HG03097 (cell line): ENCODE measurements at regions not wholly inside any gene's neighbourhood (a gene's known extent, or its start where the extent isn't known, plus 50 kb on each side); places are given as distances from the start of the nearest gene placed in this dataset.
"Not testable (repeated sequence)": the region's sequence is repeated elsewhere in the genome, so short reads cannot be mapped to it uniquely, and the experiment has no call there.

Experiments
- ATAC-seq: cut with Tn5 transposase; IDR thresholded peaks from one replicate; pipeline ENCODE4 v1.9.1; 2021; ENCODE audit not compliant: unreplicated experiment, low FRiP score

- no peak for ATAC-seq
Measured at GRCh38 chr2:191476901-191477300, 201.0 kb upstream of the NABP1 start.

DNA sequence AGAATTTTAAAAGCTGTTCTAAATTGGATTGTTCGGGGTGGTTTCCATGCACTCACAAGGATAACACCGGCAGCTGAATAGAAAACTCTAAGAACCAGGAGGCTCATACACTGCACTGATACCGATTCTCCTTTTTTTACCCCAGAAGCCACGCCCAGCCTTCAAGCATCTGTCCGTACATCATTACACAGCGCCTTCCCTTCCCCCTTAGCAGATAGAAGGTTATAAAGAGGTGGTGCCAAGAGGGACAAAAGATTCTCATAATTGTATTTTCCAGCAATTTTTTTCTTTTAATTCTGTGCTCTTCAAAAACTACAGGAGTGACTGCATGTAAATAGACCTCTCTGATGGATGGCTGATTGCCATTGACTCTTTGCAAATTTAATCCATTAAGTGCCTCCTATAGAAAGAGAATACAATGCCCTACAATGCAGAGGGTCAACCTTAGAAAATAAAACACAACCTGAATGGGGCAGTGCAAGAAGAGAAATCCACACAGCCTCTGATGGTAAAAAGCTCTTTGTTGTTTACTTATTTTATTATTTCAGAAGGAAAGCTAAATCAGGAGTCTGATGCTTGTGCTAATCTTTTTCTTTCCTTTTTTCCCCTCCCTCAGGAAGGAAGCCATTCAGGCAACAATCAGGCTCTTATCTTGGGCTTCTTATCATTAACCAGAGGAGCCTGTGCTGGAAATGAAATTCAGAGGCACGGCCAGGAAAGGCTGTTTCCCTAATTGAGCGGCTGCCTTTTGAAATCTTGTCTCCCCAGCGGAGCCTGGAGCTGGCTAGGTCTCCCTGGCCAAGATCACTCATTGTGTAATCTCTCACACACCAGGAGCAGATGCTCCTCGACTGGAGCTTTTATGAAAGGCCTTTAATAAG lies 198.9 kb upstream of the NABP1 start:
- no peak for ATAC-seq

DNA sequence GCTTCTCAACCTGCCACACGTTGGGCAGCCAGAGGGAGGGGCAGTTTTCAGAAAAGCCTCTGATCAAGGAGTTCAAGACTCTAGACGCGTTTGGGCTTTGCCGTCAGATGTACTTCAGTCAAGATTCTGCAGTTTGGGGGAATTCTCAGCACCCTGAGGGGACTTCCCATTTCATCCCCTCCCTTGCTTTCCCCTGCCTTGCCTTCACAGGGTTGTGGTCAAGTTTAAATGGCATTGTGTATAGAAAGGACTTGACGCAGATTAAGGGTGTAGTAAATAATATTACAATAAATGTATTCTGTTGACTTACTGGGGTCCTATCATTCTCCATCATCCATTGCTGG lies 198.3 kb upstream of the NABP1 start:
- no peak for ATAC-seq

DNA sequence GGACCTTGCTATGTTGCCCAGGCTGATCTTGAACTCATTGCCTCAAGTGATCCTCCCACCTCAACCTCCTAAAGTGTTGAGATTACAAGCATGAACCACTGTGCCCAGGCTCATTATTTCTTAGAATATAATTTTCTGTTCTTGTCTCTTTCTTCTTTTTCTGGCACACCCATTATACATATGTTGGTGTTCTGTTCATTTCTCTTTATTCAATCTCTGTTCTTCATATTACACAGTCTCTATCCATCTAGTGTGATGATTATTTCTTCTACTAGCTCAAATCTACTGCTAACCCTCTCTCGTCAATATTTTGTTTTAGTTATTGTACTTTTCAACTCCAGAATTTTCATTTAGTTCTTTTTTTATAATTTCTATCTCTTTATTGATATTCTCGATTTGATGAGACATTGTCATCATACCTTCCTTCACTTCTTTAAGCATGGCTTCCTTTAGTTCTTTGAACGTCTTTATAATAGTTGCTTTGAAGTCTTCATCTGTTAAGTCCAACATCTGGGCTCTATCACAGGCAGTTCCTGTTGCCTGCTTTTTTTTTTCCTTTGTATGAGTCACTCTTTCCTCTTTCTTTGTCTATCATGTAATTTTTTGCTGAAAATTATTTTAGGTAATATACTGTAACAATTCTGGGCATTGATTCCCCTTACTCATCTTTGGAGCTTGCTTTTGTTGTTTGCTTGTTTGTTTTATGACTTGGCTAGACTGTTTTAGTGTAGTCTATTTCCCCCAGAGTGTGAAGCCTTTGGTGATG lies 196.4 kb upstream of the NABP1 start:
- no peak for ATAC-seq

- no peak for ATAC-seq
Measured at GRCh38 chr2:191483117-191483516, 194.8 kb upstream of the NABP1 start.

- no peak for ATAC-seq
Measured at GRCh38 chr2:191486584-191487320, 191.2 kb upstream of the NABP1 start.

- ATAC-seq: no peak
Measured at GRCh38 chr2:191488135-191488534, 189.8 kb upstream of the NABP1 start.

DNA sequence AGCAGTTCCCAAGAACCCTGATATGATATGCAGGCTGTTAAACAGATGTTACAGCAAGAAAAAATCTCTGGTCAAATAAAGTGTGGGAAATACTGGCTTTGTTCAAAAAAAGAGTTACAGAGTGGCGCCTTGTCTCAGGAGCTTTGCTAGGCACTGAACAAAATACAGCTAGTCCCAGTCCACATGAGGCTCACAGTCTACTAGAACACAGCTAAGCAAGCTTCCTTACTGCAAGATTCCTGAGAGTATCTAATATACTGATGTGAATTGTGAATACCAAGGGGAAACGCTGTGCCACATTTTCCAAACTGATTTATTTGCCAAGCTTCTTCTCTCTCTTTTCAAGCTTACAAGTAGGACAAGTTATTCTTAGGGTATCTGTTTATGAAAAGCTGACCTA lies 188.8 kb upstream of the NABP1 start:
- ATAC-seq: no peak

GRCh38 chr2:191496838-191497237 lies 181.1 kb upstream of the NABP1 start:
- no peak for ATAC-seq

- ATAC-seq: no peak
Measured at GRCh38 chr2:191497822-191498221, 180.1 kb upstream of the NABP1 start.

DNA sequence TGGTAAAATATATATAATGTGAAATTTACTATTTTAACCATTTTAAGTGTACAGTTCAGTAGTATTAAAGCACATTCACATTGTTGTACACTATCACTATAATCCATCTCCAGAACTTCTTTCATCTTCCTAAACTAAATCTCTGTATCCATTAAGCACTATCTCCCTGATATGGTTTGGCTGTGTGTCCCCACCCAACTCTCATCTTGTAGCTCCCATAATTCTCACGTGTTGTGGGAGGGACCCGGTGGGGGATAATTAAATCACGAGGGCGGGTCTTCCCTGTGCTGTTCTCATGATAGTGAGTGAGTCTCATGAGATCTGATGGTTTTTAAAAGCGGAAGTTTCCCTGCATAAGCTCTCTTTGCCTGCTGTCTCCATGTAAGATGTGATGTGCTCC lies 178.9 kb upstream of the NABP1 start:
- no peak for ATAC-seq

DNA sequence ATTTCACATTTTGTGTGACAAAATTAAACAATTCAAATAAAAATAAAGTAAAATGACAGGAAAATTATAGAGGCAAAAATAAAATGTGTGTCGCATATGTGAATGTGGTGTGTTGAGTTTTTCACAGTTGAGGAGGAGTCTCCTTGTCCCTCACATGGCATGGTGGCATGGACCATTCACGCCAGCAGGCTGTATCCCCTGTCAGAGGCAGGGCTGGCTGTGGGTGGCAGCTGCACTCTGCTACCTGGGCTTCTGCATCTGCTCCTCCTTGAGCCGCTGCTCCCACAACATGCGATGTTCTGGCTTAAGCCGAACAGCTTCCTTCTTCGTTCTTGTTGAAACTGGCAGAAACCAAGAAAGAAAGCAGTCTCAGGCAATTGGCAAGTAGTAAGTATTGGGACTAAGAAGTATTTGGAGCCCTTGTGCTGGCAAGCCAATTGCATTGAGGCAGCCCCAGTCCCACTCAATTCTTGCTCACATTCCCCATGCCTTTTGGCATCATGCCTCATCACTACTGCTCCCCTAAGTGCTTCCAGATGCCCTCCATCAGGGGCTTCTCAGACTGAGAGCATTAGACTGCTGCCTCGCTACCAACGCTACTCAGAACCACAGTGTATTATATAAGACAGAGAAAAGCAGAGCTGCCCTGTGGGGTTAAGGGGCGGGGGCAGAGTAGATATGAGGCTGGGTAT lies 177.9 kb upstream of the NABP1 start:
- ATAC-seq: no peak

DNA sequence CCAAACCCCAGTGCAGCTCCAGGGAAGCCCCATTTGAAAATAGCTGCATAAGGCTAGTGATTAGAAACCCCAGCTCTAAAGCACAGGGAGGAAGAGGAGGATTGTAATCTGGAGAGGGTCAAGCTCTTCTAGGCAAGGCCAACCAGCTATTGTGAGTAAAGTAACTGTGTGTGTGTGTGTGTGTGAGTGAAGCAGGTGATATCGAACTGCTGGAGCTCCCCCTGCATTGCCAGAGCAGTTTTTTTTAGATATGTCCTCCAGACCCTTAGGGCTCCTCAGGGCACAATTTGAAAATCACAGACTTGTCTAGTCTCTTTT lies 177.4 kb upstream of the NABP1 start:
- no peak for ATAC-seq

- ATAC-seq: no peak
Measured at GRCh38 chr2:191500884-191501560, 176.9 kb upstream of the NABP1 start.

DNA sequence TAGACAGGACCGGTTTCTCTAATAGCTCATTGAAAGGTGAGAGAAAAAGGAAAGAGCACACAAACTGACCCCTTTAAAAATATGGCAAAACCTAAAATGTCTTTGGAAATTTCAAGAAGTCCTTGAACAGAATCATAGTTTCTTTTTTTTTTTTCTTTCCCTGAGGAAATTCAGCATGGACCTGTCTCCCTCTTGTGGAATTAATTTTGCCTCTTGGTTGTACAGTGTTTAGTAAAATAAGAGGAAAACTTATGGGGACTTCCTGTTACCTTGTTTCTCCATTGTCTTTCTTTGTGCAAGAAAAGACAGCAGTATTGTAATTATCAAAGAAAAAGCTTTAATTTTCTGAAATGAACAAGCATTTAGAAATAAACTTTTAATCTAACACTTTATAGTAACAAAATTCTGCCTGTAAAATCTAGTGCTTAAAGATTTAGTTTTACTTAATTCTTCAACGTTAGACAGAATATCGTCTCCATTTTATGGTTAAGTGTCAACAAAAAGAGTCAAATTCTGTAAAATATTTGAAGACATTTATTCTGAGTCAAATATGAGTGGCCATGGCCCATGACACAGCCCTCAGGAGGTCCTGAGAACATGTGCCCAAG lies 176.3 kb upstream of the NABP1 start:
- ATAC-seq: no peak

DNA sequence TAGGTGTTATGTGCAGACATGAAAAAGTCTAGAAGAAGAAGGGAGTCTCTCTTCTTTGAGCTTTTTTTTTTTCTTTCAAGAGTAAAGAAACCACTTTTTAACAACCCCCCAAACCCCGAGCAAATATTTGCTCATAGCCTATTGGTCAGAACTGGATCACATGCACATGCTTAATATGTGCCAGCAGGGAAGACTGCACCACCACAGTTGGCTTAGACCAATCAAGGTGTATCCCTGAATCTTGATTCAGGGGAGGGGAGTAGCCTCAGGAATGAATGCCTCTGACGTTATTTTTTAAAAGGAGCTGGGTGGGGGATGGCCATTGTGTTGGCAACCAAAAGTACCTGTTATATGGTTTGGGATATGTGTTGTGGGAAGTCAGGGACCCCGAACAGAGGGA lies 171.4 kb upstream of the NABP1 start:
- no peak for ATAC-seq

DNA sequence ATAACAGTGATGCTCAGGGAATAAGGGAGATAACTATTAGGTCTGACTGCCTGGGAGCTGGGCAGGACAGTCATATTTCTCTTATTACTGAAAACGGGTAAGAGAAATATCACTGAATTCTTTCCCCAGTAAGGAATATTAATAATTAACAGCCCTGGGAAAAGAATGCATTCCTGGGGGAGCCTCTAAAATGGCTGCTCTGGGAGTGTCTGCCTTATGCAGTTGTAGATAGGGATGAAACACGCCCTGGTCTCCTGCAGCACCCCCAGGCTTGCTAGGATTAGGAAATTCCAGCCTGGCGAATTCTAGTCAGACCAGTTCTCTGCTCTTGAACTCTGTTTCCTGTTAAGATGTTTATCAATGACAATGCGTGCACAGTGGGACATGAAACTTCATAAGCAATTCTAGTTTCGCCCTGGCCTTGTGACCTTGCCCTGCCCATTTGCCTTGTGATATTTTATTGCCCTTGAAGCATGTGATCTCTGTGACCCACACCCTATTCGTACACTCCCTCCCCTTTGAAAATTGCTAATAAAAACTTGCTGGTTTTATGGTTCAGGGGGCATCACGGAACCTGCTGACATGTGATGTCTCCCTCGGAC lies 170.6 kb upstream of the NABP1 start:
- not testable (repeated sequence) for ATAC-seq

DNA sequence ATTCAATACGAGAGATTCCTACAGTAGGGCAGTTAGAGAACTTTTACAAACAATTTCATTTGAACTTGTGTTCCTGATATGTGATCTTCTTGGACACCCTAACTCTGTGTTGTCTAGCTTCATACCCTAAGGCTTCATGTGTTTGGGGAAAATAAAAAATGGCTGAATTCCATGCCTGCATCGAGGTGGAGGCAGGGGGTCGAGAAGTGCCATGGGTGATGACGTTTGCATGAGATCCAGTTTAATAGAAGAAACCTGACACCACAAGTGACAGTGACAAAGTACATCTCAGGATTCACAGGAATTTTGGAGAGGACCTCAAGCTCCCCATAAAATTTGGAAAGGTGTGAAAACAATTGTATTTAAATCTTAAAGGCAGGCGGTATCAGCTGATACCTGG lies 169.2 kb upstream of the NABP1 start:
- ATAC-seq: no peak

GRCh38 chr2:191512216-191512835 lies 165.6 kb upstream of the NABP1 start:
- ATAC-seq: no peak
